Calu3 (cell line): ENCODE measurements at regions not wholly inside any gene's neighbourhood (a gene's known extent, or its start where the extent isn't known, plus 50 kb on each side); places are given as distances from the start of the nearest gene placed in this dataset.

ENCODE experiments used
- BruUV-seq: library from RNA; stranded (reverse); fragments of 400-500 nt; replicated peaks from 2 replicates; lab custom pipeline; 2021; lab: Mats Ljungman, UMichigan
- CTCF ChIA-PET: fragments of 300-600 bp; sonication (Branson Sonifier 250); formaldehyde crosslinking; loops from one replicate; lab custom pipeline; 2022; ENCODE audit warnings: antibody characterized with exemption; lab: Charles Lee
- DNase-seq: peaks from one replicate; pipeline ENCODE4 v3.0.0; 2022
- H3K27ac Mint-ChIP-seq: one replicate; pipeline ENCODE4 v1.8.0; 2022; ENCODE audit warnings: mixed read lengths; ENCODE audit not compliant: unreplicated experiment
- H3K27me3 Mint-ChIP-seq: one replicate; pipeline ENCODE4 v1.8.0; 2022; ENCODE audit warnings: mixed read lengths; ENCODE audit not compliant: unreplicated experiment
- H3K36me3 Mint-ChIP-seq: one replicate; pipeline ENCODE4 v1.8.0; 2022; ENCODE audit warnings: mild to moderate bottlenecking, moderate library complexity, mixed read lengths; ENCODE audit not compliant: insufficient read depth, unreplicated experiment
- H3K4me1 Mint-ChIP-seq: one replicate; pipeline ENCODE4 v1.8.0; 2022; ENCODE audit warnings: mild to moderate bottlenecking, low read depth, mixed read lengths; ENCODE audit not compliant: unreplicated experiment
- H3K4me3 Mint-ChIP-seq: one replicate; pipeline ENCODE4 v1.8.0; 2022; ENCODE audit warnings: mild to moderate bottlenecking, low read depth, moderate library complexity, mixed read lengths; ENCODE audit not compliant: unreplicated experiment
- H3K9me3 Mint-ChIP-seq: one replicate; pipeline ENCODE4 v1.8.0; 2022; ENCODE audit warnings: low read depth, mixed read lengths; ENCODE audit not compliant: unreplicated experiment
- CTCF ChIP-seq: fragments of 200-600 bp; IDR thresholded peaks from one replicate; pipeline ENCODE4 v1.8.0; 2022; ENCODE audit warnings: antibody characterized with exemption; ENCODE audit not compliant: unreplicated experiment
- intact Hi-C: fragments of 100-400 bp; cut with micrococcal nuclease; formaldehyde crosslinking; loops from one replicate; pipeline ENCODE4 v1.10.0; 2022; ENCODE audit not compliant: unreplicated experiment

GRCh38 chr17:73936908-73937627, 266.4 kb upstream of the RPL38 start:
- intact Hi-C loops: no loop called here
- H3K27ac Mint-ChIP-seq: no peak overlapping the region
- H3K9me3 Mint-ChIP-seq: no peaks in the 10 kb centered on the region
- no peak overlapping the region for H3K4me3 Mint-ChIP-seq
- no peak for TF ChIP-seq CTCF
- DNase-seq: no peak
- BruUV-seq: no TSS peak
- CTCF ChIA-PET: interaction anchor here (0.5 kb wide), 1 partner anchor 65 kb away, joined by 7 read pairs; no protein-coding TSS in a partner anchor
- H3K4me1 Mint-ChIP-seq: no peaks in the 10 kb centered on the region
- H3K36me3 Mint-ChIP-seq: no peaks in the 10 kb centered on the region
- peaks cover 89% of the 10 kb centered on the region for H3K27me3 Mint-ChIP-seq

- CTCF ChIA-PET: interaction anchor here (0.7 kb wide), 1 partner anchor 151 kb away, joined by 3 read pairs; no protein-coding TSS in a partner anchor
- Mint-ChIP-seq H3K27ac (no peak overlapping the region), H3K9me3 (no peaks in the 10 kb centered on the region), H3K4me1 (no peaks in the 10 kb centered on the region), H3K4me3 (no peak overlapping the region), H3K36me3 (no peaks in the 10 kb centered on the region), H3K27me3 (peaks cover 75% of the 10 kb centered on the region)
- intact Hi-C loops: no loop called here
- no peak for TF ChIP-seq CTCF
- BruUV-seq: no TSS peak
- DNase-seq: no peak
These were observed 264.8 kb upstream of the RPL38 start for GRCh38 chr17:73938706-73939105.

- intact Hi-C loops: no loop called here
- Mint-ChIP-seq H3K9me3 (no peaks in the 10 kb centered on the region), H3K36me3 (no peaks in the 10 kb centered on the region), H3K4me3 (no peak overlapping the region), H3K4me1 (no peaks in the 10 kb centered on the region), H3K27ac (no peak overlapping the region), H3K27me3 (peaks cover 74% of the 10 kb centered on the region)
- CTCF ChIA-PET: no interaction called here
- BruUV-seq: no TSS peak
- DNase-seq: no peak
- TF ChIP-seq CTCF: no peak
These were observed 263.7 kb upstream of the RPL38 start for GRCh38 chr17:73939806-73940205.

- H3K9me3 Mint-ChIP-seq: no peaks in the 10 kb centered on the region
- no peaks in the 10 kb centered on the region for H3K36me3 Mint-ChIP-seq
- peaks cover 74% of the 10 kb centered on the region for H3K27me3 Mint-ChIP-seq
- TF ChIP-seq CTCF: no peak
- CTCF ChIA-PET: no interaction called here
- no TSS peak for BruUV-seq
- no peak for DNase-seq
- intact Hi-C loops: no loop called here
- no peak overlapping the region for H3K4me3 Mint-ChIP-seq
- no peaks in the 10 kb centered on the region for H3K4me1 Mint-ChIP-seq
- H3K27ac Mint-ChIP-seq: no peak overlapping the region
These were observed 263.0 kb upstream of the RPL38 start for GRCh38 chr17:73940511-73940910.
